Colonic mucosa (tissue), 4 donors: ENCODE measurements at regions not wholly inside any gene's neighbourhood (a gene's known extent, or its start where the extent isn't known, plus 50 kb on each side); places are given as distances from the start of the nearest gene placed in this dataset.

Experiments
- DNase-seq: peaks from one replicate; pipeline ENCODE4 v3.0.0-alpha.2; 2020
- H3K27ac ChIP-seq: fragments of 200-600 bp; one replicate; pipeline ENCODE4 v1.8.0; 2021
- H3K27me3 ChIP-seq: fragments of 200-600 bp; one replicate; pipeline ENCODE4 v1.8.0; 2021
- H3K36me3 ChIP-seq: fragments of 200-600 bp; one replicate; pipeline ENCODE4 v1.8.0; 2021
- H3K4me1 ChIP-seq: fragments of 200-600 bp; one replicate; pipeline ENCODE4 v1.8.0; 2021; ENCODE audit warnings: mild to moderate bottlenecking
- H3K4me3 ChIP-seq: fragments of 200-600 bp; one replicate; pipeline ENCODE4 v1.8.0; 2021
- H3K9ac ChIP-seq, 2 donors: one replicate each; pipeline ENCODE4 v1.7.0; 2013; ENCODE audit warnings: control low read depth in 2 of 2, low read depth in 2 of 2, low read length in 2 of 2
- H3K9me3 ChIP-seq: fragments of 200-600 bp; one replicate; pipeline ENCODE4 v1.8.0; 2021
- intact Hi-C: fragments of 100-400 bp; cut with DNase I; formaldehyde crosslinking; loops from one replicate; pipeline ENCODE4 v1.14.1; 2022
- TF ChIP-seq, protein P1 (sequence below): fragments of 200-600 bp; IDR thresholded peaks from one replicate; pipeline ENCODE4 v1.8.0; 2022; ENCODE audit warnings: antibody characterized with exemption, mild to moderate bottlenecking
- donor health status: healthy.
- donor health status: DM: no; HTN: no; CAD: no.
- donor health status: DM: no; HTN: no; CAD: no.

DNA sequence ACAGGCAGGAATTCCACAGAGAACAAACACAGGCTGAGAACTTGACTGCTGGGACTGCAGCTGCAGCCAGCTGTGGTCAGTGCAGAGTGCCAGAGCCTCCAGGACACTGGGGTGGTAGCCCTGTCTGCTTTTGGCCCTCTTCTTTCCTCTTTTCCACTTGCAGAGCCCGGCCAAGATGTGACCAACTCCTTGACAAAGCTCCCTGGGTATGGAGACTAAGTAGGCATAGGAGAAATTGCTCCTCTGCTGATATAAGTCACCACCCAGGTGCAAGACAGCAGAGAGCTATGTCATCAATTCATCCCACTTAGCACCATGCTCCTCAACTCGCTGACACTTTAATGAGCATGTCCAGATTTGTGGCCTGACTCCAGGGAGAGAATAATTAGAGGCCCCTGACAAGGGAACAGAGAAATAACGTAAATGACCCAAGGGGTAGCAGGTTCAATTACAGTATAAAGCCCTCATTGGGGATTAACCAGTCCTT, 369.4 kb upstream of the B3GAT1 start:
- Histone ChIP-seq H3K36me3 (no peaks in the 10 kb centered on the region), H3K9me3 (no peaks in the 10 kb centered on the region), H3K4me3 (no peak overlapping the region), H3K4me1 (no peaks in the 10 kb centered on the region), H3K9ac (no peak overlapping the region), H3K27me3 (no peaks in the 10 kb centered on the region), H3K27ac (no peak overlapping the region)
- intact Hi-C loops = no loop called here
- TF ChIP-seq, protein P1, sequence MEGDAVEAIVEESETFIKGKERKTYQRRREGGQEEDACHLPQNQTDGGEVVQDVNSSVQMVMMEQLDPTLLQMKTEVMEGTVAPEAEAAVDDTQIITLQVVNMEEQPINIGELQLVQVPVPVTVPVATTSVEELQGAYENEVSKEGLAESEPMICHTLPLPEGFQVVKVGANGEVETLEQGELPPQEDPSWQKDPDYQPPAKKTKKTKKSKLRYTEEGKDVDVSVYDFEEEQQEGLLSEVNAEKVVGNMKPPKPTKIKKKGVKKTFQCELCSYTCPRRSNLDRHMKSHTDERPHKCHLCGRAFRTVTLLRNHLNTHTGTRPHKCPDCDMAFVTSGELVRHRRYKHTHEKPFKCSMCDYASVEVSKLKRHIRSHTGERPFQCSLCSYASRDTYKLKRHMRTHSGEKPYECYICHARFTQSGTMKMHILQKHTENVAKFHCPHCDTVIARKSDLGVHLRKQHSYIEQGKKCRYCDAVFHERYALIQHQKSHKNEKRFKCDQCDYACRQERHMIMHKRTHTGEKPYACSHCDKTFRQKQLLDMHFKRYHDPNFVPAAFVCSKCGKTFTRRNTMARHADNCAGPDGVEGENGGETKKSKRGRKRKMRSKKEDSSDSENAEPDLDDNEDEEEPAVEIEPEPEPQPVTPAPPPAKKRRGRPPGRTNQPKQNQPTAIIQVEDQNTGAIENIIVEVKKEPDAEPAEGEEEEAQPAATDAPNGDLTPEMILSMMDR = no peak
- DNase-seq = no peak

DNA sequence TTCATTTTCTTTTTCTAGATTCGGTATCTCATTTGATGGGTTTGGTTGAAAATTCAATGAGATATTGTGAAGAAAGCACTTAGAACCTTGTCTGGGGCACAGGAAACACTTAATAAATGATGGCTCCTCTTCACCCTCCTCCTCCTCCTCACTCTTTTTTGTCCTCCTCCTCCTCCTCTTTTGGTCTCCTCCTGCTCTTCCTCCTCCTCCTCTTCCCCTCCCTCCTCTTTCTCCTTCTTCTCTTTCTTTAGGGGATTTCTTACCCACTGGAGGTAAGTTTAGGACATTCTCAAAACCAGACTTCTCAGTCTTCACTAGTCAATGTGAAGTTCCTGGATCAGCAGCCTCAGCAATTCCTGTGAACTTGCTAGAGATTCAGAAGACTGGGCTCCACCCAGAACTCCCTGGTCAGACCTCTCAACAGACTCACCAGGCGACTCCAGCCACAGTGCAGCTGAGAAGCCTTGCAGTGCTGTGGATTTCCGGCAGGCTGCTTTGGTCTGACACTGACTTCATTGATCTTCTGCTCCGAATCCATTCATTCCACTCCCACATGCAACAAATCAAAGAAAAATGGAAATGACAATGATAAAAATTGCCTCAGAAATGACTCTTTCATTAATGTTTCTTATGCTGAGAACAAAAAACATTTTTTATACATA, 368.6 kb upstream of the B3GAT1 start:
- no peaks in the 10 kb centered on the region for H3K36me3 ChIP-seq
- no peak overlapping the region for H3K4me3 ChIP-seq
- no peaks in the 10 kb centered on the region for H3K9me3 ChIP-seq
- intact Hi-C loops = no loop called here
- no peak overlapping the region for H3K27ac ChIP-seq
- no peaks in the 10 kb centered on the region for H3K4me1 ChIP-seq
- no peak overlapping the region for H3K9ac ChIP-seq
- DNase-seq = no peak
- H3K27me3 ChIP-seq = no peaks in the 10 kb centered on the region
- TF ChIP-seq, protein P1 = no peak

DNA sequence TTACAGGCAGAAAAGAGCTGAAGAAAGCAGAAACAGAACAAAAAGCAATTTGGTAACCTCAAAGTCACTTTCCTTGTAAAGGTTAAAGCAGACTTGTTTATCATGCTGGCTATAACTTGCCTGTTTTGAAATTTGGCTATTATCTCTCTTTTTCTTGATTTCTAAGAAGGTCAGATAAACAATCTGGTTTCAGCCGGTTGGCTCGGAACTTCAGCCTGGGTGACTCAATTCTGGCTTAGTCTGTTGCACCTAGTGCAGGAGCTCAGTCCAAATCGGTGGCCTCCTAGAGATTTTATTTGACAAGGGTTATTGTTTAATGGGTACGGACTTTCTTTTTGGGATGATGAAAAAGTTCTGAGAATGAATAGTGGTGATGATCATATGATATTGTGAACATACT, 367.1 kb upstream of the B3GAT1 start:
- Histone ChIP-seq H3K27ac (no peak overlapping the region), H3K4me3 (no peak overlapping the region), H3K9ac (no peak overlapping the region), H3K27me3 (no peaks in the 10 kb centered on the region), H3K36me3 (no peaks in the 10 kb centered on the region), H3K4me1 (no peaks in the 10 kb centered on the region), H3K9me3 (no peaks in the 10 kb centered on the region)
- TF ChIP-seq, protein P1 = no peak
- DNase-seq = no peak
- intact Hi-C loops = no loop called here

DNA sequence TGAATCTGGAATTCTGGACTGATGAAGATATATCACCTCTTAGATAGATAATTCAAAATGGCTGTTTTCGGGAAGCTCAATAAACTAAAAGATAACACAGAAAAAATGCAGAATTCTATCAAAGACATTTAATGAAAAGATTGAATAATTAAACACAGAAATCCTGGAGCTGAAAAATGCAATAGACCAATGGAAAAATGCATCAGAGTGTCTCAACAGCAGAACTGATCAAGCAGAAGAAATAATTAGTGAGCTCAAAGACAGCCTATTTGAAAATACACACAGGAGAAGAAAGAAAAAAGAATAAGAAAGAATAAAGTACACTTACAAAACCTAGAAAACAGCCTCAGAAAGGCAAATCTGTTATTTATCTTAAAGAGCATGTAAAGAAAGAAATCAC, 356.4 kb upstream of the B3GAT1 start:
- DNase-seq = no peak
- intact Hi-C loops = no loop called here

DNA sequence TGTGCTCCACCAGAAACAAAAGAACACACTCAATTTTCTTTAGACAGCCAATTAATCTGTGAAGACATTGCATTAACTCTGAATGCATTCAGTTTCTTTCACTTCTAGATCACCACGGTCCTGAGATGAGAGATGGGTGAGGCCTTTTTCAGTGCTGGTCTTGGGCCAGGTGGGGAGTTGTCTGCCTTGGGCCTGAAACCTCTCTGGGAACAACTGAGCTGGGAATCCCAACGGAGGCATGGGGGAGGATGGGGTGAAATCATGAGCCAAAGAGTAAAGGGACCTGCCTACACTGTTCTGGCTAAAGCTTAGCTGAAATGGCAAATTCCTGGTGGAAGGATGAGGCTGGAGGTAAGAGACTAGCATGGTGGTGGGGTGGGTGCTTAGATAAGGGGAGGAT, 353.5 kb upstream of the B3GAT1 start:
- no peaks in the 10 kb centered on the region for H3K9me3 ChIP-seq
- H3K4me3 ChIP-seq = no peak overlapping the region
- H3K9ac ChIP-seq = no peak overlapping the region
- H3K27me3 ChIP-seq = no peaks in the 10 kb centered on the region
- no peak for DNase-seq
- H3K4me1 ChIP-seq = no peaks in the 10 kb centered on the region
- H3K27ac ChIP-seq = no peak overlapping the region
- TF ChIP-seq, protein P1 = no peak
- intact Hi-C loops = no loop called here
- no peaks in the 10 kb centered on the region for H3K36me3 ChIP-seq

More for the DNA sequence above, 356.4 kb upstream of the B3GAT1 start:
- H3K4me3 ChIP-seq = no peak overlapping the region
- TF ChIP-seq, protein P1 = no peak
- H3K9me3 ChIP-seq = no peaks in the 10 kb centered on the region
- H3K27ac ChIP-seq = no peak overlapping the region
- no peaks in the 10 kb centered on the region for H3K4me1 ChIP-seq
- no peak overlapping the region for H3K9ac ChIP-seq
- no peaks in the 10 kb centered on the region for H3K27me3 ChIP-seq
- no peaks in the 10 kb centered on the region for H3K36me3 ChIP-seq
